ENCODE measurements at regions not wholly inside any gene's neighbourhood (a gene's known extent, or its start where the extent isn't known, plus 50 kb on each side); places are given as distances from the start of the nearest gene placed in this dataset.

DNA sequence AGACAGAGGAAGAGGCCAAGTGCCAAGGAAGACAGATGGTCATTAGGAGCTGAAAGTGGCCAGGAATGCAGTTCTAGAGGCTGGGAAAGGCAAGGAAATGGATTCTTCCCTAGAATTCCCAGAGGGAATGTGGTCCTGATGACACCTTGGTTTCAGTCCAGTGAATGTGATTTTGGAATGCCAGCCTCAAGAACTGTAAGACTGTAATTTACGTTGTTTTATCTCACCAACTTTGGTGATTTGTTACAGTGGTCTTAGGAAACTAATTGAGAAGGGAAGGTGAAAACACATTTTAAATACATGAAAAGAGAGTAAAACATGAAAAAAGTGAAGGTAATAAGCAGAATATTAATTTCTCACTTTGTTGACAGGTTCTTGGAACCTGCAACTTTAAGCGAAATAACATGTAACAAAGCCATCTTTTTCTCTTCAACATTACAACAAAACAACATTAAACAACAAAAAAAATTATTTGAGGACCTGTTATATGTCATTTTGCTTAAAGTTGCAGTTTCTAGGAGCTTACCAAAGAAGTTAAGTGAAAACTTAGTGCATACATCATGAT lies 370.2 kb downstream of the METTL4 start:
- no peak for TF ChIP-seq EZH2phosphoT487 (IDR thresholded peaks at IDR 0.05; ENCODE audit: insufficient read depth, low read depth)
- no peak for TF ChIP-seq EZH2 (IDR thresholded peaks at IDR 0.05; ENCODE audit: insufficient read depth, poor library complexity, severe bottlenecking)
